ENCODE measurements at regions not wholly inside any gene's neighbourhood (a gene's known extent, or its start where the extent isn't known, plus 50 kb on each side); places are given as distances from the start of the nearest gene placed in this dataset.

DNA sequence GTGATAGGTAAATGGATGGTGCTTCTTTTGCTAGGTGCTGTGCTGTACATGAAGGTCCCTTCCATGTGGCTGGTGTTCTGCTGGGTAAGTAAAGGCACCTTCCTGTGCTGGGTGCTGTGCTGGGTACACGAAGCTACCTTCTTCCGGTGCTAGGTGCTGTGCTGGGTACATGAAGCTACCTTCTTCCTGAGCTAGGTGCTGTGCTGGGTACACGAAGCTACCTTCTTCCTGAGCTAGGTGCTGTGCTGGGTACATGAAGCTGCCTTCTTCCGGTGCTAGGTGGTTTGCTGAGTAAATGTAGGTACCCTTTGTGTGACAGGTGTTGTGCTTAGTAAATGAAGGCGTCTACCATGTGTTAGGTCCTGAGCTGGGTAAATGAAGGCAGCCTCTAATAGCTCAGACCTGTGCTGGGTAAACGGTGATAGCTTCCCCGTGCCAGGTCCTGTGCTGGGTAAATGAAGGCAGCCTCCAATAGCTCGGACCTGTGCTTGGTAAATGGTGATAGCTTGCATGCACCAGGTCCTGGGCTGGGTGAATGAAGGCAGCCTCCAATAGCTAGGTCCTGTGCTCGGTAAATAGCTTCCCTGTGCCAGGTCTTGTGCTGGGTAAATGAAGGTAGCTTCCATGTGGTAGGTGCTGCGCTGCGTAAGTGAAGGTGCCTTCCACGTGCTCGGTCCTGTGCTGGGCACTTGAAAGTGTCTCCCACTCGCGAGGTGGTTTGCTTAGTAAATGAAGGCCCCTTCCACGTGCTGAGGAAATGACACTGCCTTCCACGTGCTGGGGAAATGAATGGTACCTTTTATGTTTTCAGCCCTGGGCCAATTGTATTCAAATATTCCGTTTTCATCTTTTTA, 115.5 kb downstream of the ERMARD start:
- no peak for DNase-seq (ENCODE audit: low read depth)
- TF ChIP-seq, protein P1, sequence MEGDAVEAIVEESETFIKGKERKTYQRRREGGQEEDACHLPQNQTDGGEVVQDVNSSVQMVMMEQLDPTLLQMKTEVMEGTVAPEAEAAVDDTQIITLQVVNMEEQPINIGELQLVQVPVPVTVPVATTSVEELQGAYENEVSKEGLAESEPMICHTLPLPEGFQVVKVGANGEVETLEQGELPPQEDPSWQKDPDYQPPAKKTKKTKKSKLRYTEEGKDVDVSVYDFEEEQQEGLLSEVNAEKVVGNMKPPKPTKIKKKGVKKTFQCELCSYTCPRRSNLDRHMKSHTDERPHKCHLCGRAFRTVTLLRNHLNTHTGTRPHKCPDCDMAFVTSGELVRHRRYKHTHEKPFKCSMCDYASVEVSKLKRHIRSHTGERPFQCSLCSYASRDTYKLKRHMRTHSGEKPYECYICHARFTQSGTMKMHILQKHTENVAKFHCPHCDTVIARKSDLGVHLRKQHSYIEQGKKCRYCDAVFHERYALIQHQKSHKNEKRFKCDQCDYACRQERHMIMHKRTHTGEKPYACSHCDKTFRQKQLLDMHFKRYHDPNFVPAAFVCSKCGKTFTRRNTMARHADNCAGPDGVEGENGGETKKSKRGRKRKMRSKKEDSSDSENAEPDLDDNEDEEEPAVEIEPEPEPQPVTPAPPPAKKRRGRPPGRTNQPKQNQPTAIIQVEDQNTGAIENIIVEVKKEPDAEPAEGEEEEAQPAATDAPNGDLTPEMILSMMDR (IDR thresholded peaks at IDR 0.05; ENCODE audit: insufficient read depth, low read length, severe bottlenecking): no peak
- peak; percentile 76 for FAIRE-seq
- no peaks in the 10 kb centered on the region for H3K36me3 ChIP-seq (ENCODE audit: control insufficient read depth, insufficient read depth, low read length)
- H3K27me3 ChIP-seq (ENCODE audit: control insufficient read depth, insufficient read depth, low read length): no peaks in the 10 kb centered on the region
- H3K4me3 ChIP-seq (ENCODE audit: low read depth, low read length): no peak overlapping the region

DNA sequence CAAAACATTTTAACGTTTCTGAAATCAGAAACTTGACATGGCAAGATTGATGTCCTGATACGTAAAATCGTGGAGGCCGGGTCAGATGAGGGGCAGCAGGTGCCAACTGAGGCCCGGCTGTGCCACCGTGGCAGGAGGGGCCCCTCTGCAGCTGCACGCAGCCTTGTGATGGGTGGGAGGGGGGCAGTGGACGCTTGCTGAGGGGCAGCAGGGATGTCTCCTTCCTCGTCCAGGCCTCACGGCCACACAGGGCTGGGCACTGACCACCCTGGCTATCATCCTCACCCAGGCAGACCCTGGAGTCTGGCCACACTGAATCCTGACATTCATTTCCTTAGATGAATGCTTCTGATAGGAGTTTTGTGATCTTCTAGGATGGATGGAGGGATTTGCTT, 114.7 kb downstream of the ERMARD start:
- DNase-seq (ENCODE audit: low read depth) (no peak), FAIRE-seq (no peak)
- H3K27me3 ChIP-seq (ENCODE audit: control insufficient read depth, insufficient read depth, low read length): no peaks in the 10 kb centered on the region
- no peaks in the 10 kb centered on the region for H3K36me3 ChIP-seq (ENCODE audit: control insufficient read depth, insufficient read depth, low read length)
- no peak overlapping the region for H3K4me3 ChIP-seq (ENCODE audit: low read depth, low read length)
- TF ChIP-seq, protein P1 (IDR thresholded peaks at IDR 0.05; ENCODE audit: insufficient read depth, low read length, severe bottlenecking): no peak

DNA sequence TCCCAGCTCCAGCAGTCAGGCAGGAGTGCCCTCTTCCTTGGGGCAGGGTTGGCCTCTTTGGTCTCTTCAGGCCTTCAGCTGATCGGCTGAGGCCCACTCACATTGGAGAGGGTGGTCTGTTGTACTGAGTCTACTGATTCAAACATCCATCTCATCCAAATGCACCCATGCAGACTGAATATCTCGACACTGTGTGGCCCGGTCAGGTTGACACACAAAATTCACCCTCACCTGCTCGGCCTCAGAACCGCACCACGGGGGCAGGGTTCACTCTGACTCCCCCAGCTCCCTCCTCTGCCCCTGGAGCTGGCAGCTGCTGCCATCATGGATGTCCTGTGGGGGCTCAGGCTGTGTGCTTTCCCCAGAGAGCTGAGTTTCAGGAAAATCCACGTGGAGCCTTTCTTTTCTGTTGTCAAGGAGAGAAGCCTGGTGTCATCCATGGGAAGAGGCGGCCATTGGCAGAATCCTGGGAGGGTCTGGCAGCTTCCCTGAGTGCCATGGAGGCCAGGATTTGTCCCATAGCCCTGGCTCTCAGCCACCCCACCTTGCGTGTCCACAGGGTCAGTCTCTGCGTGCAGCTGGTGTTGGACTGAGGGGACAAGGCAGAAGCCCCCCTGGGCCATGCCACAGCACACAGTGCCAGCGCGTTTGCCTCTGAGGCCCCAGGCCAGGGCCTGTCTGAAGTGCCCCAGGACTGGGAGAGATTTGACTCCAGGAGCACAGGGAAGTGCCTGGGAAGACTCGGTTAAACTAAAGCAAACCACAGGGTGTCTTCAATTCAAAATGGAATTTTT, 114.1 kb downstream of the ERMARD start:
- no peak overlapping the region for H3K4me3 ChIP-seq (ENCODE audit: low read depth, low read length)
- no peaks in the 10 kb centered on the region for H3K36me3 ChIP-seq (ENCODE audit: control insufficient read depth, insufficient read depth, low read length)
- TF ChIP-seq, protein P1 (IDR thresholded peaks at IDR 0.05; ENCODE audit: insufficient read depth, low read length, severe bottlenecking): no peak
- no peak for FAIRE-seq
- no peaks in the 10 kb centered on the region for H3K27me3 ChIP-seq (ENCODE audit: control insufficient read depth, insufficient read depth, low read length)
- no peak for DNase-seq (ENCODE audit: low read depth)

DNA sequence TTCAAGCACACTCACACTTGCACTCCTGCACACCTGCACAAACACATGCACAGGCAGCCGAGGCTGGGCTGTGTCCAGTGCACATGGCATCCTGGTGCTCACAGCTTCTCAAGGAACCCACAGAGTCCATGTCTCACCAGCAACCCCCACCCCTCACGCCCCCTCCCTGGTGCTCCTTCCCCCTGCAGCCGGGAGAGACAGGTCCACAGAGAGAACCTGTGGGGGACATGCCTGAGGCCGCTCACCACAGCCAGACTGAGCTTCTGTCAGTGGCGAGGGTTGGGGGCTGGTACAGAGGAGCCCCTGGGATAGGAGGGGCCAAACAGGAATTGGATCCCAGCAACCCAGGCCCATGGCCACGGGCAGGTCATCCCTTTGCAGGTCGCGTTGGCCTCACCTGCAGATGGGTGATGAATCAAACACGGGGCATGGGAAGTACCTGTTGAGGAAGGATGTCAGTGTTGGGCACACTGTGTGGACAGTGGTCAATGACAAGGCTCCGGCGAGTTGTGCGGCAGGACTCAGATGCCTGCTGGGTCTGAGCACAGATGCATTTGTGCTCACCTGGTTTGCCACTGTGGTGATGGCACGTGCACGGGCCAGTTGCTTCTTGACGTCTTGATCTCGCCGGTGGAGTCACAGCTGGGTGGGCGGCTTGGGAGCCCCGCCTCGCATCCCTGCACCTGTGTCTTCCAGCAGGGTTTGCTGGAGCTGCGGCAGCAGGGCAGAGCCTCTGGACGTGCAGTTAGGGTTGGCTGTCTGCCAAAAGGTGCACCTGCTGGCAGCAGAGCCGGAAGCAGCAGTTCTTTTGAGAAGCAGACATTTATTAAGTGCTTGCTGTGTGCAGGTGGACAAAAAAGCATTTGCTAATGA, 113.0 kb downstream of the ERMARD start:
- TF ChIP-seq, protein P1 (IDR thresholded peaks at IDR 0.05; ENCODE audit: insufficient read depth, low read length, severe bottlenecking): no peak
- DNase-seq (ENCODE audit: low read depth) (no peak), FAIRE-seq (no peak)
- Histone ChIP-seq H3K36me3 (ENCODE audit: control insufficient read depth, insufficient read depth, low read length) (no peaks in the 10 kb centered on the region), H3K27me3 (ENCODE audit: control insufficient read depth, insufficient read depth, low read length) (no peaks in the 10 kb centered on the region), H3K4me3 (ENCODE audit: low read depth, low read length) (no peak overlapping the region)

DNA sequence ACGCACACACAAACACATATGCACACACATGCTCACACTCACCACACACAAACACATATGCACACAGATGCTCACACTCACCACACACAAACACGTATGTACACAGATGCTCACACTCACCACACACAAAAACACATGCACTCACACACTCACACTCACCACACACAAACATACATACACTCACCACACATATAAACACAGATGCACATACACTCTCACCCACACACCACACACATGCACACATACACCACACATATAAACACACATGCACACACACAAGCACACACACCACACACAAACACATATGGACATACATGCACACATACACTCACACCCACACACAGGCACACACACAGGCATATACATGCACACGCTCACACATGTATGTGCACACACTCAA, 112.3 kb downstream of the ERMARD start:
- peak; percentile 96 for FAIRE-seq
- Histone ChIP-seq H3K36me3 (ENCODE audit: control insufficient read depth, insufficient read depth, low read length) (no peaks in the 10 kb centered on the region), H3K4me3 (ENCODE audit: low read depth, low read length) (no peak overlapping the region), H3K27me3 (ENCODE audit: control insufficient read depth, insufficient read depth, low read length) (no peaks in the 10 kb centered on the region)
- DNase-seq (ENCODE audit: low read depth): no peak
- TF ChIP-seq, protein P1 (IDR thresholded peaks at IDR 0.05; ENCODE audit: insufficient read depth, low read length, severe bottlenecking): no peak
